ENCODE measurements at regions not wholly inside any gene's neighbourhood (a gene's known extent, or its start where the extent isn't known, plus 50 kb on each side); places are given as distances from the start of the nearest gene placed in this dataset.

DNA sequence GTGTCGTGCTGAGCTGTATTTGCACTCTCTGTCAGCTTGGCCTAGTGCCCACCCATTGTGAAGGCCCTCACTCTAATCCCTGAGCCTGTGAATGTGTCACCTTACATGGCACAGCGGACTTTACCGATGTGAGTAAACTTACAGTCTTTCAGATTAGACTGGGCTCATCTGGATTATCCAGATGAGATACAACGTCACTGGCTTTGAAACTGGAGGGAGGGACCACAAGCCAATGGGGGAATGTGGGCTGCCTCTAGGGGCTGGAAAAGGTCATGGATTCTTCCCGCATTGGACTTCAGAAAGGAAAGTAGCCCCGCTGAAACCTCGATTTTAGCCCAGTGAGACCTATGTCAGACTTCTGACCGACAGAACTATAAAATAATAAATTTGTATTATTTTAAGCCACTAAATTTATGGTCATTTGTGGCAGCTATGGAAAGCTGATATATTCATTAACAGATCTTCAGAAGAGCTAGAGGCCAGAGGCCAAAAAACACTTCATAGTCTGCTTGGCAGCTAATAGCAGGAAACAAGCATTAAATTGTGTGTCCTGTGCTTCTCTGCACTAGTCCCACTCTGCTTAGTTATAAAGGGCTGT, 139.0 kb upstream of the GAS1 start:
- DNase-seq = no peak

- DNase-seq = no peak
These were observed 139.9 kb upstream of the GAS1 start for GRCh38 chr9:87087197-87087596.

- DNase-seq = no peak
These were observed 140.9 kb upstream of the GAS1 start for GRCh38 chr9:87088192-87088591.

GRCh38 chr9:87088621-87089365, 141.5 kb upstream of the GAS1 start:
- no peak for DNase-seq

- DNase-seq = no peak
These were observed 142.2 kb upstream of the GAS1 start for GRCh38 chr9:87089506-87089905.

DNA sequence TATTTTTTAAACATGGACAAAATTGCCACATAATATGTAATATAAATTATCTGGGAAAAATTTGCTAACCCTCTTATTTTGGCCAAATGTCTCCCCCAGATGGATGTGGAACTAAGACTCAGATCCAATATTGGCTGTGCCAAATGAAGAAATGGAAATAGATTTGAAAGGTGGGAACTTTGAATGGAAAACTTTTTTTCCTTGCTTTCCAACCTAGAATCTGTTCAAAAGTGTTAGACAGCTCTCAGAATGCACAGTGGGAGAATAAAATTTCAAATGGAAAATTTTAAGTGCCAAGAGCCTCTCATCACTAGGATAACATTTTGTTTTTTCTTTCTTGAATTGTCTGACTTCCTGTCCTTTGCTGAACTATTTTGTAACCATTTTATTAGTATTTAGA, 142.6 kb upstream of the GAS1 start:
- no peak for DNase-seq

DNA sequence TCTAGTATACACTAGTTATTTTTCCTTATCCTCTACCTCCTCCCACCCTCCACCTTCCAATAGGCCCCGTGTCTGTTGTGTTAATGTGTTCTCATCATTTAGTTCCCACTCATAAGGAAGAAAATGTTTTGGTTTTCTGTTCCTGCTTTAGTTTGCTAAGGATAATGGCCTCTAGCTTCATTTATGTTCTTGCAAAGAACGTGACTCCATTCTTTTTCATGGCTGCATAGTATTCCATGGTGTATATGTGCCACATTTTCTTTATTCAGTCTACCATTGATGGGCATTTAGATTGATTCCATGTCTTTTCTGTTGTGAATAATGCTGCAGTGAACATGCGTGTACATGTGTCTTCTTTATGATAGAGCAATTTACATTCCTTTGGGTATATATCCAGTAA, 146.5 kb upstream of the GAS1 start:
- no peak for DNase-seq

- no peak for DNase-seq
These were observed 148.6 kb upstream of the GAS1 start for GRCh38 chr9:87095951-87096350.

GRCh38 chr9:87096506-87096905, 149.2 kb upstream of the GAS1 start:
- DNase-seq = no peak

DNA sequence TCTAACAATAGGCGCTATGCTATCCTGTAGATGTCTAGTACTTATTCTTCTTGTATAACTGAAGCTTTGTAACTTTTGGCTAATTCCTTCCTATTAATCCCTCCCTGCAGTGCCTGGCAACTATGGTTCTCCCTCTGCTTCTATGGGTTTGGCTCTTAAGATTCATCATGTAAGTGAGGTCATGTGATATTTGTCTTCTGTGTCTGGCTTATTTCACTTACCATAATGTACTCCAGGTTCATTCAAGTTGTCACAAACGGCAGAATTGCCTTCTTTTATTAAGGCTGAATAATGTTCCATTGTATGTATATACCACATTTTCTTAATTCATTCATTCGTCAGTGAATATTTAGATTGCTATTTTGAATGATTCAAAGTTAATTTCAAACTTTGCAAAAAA, 149.9 kb upstream of the GAS1 start:
- DNase-seq = no peak

DNA sequence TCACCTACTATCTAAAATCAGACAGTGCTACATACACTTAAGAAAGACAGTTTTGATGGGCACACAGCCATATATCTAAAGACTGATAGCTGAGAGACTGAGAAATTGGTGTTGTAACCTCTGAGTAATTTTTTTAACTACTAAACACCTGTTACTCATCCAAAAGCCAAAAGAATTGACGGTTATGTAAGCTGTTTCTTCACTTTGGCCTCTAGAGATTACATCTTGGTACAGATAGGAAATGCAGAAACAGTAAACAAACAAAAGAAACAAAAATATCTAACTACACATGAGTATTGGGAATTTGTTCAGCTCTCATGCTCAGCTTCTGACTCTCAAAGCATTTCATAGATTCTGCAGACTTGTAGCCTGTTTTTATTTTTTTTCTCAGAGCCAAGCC, 152.1 kb upstream of the GAS1 start:
- no peak for DNase-seq

DNA sequence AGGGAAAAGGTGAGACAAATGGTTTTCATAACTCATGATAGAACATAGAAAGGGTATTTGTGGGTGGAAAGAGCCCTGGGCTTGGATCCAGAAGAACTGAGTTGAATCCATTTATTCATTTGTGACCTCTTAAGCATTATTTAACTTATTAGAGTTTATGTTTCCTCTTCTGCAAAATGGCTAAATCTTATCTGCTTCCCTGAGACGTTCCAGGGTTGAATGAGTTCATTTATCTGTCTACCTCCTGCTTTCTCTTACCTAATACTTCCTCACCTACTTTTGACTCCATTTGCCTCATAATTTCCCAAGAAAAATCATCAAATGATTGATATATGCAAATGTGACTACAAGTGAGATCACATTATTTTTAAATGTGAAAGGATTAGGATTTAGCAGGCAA, 152.7 kb upstream of the GAS1 start:
- DNase-seq = no peak

GRCh38 chr9:87102126-87102525, 154.8 kb upstream of the GAS1 start:
- no peak for DNase-seq

- DNase-seq = no peak
These were observed 159.8 kb upstream of the GAS1 start for GRCh38 chr9:87107072-87107471.

DNA sequence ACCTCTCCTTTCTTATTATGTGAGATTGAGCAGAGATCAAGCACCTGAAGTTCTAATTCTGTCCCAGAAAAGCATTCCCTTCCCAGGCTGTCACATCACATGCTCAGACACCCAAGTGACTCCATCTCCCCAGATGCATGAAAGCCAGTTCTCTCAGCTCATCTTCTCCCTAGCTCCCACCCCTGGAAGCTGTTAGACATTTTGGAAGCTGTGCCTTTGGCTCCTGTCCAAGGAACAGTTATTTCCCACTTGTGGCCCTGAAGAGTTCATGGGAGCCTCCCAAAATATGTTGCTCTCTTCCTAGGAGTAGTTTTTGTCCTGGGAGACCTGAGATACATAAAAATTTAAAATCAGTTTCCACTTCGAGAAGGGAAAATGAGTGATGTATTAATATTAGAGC, 161.4 kb upstream of the GAS1 start:
- DNase-seq = peak; percentile 7

GRCh38 chr9:87109231-87109631, 161.9 kb upstream of the GAS1 start:
- DNase-seq = no peak

- no peak for DNase-seq
These were observed 162.5 kb upstream of the GAS1 start for GRCh38 chr9:87109851-87110250.

- no peak for DNase-seq
These were observed 163.7 kb upstream of the GAS1 start for GRCh38 chr9:87111010-87111409.

DNA sequence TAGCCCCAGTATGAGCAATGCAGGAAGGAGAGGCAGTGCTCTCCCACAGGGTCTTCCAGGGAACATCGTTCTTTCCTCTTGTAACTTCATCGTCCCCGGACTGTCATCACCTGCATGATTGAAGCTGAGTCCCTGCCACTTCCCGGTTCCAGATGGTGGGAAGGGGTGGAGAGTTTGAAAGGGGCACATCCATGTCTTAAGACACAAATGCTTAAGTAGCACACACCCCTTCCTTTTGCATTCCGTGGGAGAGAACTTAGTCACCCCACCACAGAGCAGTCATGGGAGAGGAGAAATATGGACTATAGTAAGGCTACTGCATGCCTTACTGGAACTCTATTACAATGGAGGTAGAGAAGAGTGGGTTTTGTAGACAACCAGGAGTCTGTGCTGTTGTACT, 165.3 kb upstream of the GAS1 start:
- DNase-seq = no peak

- DNase-seq = no peak
These were observed 166.6 kb upstream of the GAS1 start for GRCh38 chr9:87113874-87114273.

DNA sequence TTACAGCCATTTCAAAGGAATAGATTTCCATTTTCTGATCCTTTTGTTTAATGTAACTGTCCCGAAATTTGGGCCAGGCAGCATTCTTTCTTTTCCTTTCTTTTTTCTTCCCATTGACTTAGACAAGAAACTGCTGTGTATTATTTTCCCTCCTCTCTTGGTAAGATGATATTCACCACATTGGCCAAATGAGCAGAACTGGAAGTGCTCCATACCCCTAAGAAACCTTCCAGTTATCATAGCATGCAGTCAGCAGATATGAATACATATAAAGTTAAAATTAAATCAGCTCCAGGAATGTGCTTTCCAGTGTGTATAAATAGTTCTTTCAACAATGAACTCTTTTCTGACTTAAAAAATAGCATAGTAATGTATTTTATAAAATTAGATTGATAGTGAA, 168.5 kb upstream of the GAS1 start:
- no peak for DNase-seq

- no peak for DNase-seq
These were observed 169.2 kb upstream of the GAS1 start for GRCh38 chr9:87116492-87116891.

DNA sequence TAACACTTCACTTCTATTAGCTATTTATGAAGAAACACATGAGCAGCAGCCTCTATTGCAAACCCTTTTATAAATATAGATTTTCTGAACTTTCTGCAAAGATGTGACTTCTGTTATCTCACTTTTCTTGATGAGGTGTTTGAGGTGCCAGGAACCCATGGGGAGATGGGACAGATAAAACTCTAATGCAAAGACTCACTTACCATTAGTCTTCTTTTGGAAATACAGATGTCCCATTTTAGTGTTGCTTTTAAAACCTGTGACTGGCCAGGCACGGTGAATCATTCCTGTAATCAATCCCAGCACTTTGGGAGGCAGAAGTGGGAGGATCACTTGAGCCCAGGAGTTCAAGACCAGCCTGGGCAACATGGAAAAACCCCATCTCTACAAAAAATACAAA, 171.3 kb upstream of the GAS1 start:
- DNase-seq = no peak

- peak; percentile 38 for DNase-seq
These were observed 172.1 kb upstream of the GAS1 start for GRCh38 chr9:87119328-87119881.

DNA sequence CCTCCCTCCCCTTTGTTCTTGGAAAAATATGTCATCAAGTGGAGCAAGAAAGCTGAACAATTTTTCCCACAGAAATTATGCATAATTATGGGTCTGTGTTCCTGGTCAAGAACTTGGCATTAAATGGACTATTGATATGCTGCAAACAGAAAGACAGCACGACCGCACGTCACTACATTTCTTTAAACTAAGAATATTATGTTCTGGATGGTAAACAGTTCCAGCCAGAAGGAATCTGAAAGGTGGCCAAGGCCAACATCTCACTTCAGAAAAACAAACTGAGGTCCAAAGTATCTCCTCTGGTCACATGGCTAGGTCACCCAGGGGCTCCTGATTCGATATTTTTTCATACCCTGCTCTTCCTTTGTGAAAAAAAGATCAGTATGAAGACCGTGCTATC, 173.3 kb upstream of the GAS1 start:
- DNase-seq = no peak
